Left lung (tissue), 4 donors: ENCODE measurements at regions not wholly inside any gene's neighbourhood (a gene's known extent, or its start where the extent isn't known, plus 50 kb on each side); places are given as distances from the start of the nearest gene placed in this dataset.

ENCODE experiments used
- ATAC-seq: fragments of 200-7000 bp; cut with Tn5 transposase; one replicate; pipeline ENCODE4 v1.9.1; 2020; ENCODE audit warnings: moderate library complexity
- DNase-seq, 4 donors: peaks; one replicate each; pipeline ENCODE4 v3.0.0-alpha.2; 2013 to 2020
- H3K27ac ChIP-seq, 2 donors: fragments of 200-600 bp; sonication (generic) in 1 of 2; one replicate each; pipeline versions ENCODE4 v1.5.0 to v1.8.0; 2020 to 2021
- H3K27me3 ChIP-seq, 2 donors: fragments of 200-600 bp; sonication (generic) in 1 of 2; one replicate each; pipeline versions ENCODE4 v1.5.0 to v1.8.0; 2020 to 2021
- H3K36me3 ChIP-seq, 2 donors: fragments of 200-600 bp; sonication (generic) in 1 of 2; one replicate each; pipeline versions ENCODE4 v1.5.0 to v1.8.0; 2020 to 2021
- H3K4me1 ChIP-seq, 2 donors: fragments of 200-600 bp; one replicate each; pipeline ENCODE4 v1.8.0; 2021
- H3K4me3 ChIP-seq, 2 donors: fragments of 200-600 bp; sonication (generic) in 1 of 2; one replicate each; pipeline versions ENCODE4 v1.5.0 to v1.8.0; 2020 to 2021; ENCODE audit warnings: mild to moderate bottlenecking in 1 of 2
- H3K9me3 ChIP-seq, 2 donors: fragments of 200-600 bp; sonication (generic) in 1 of 2; one replicate each; pipeline versions ENCODE4 v1.5.0 to v1.8.0; 2020 to 2021
- CTCF ChIP-seq, 2 donors: fragments of 200-600 bp; sonication (generic) in 1 of 2; IDR thresholded peaks; one replicate each; pipeline versions ENCODE4 v1.5.0 to v1.8.0; 2021; ENCODE audit warnings: antibody characterized with exemption in 2 of 2
- intact Hi-C, 2 donors: fragments of 100-400 bp; cut with DNase I; formaldehyde crosslinking; loops; one replicate each; pipeline versions ENCODE4 v1.11.2 to v1.14.2; 2022
- donor health status: DM: no; HTN: yes; CAD: no.
- donor health status: DM: no; HTN: no; CAD: no.

- no peaks in the 10 kb centered on the region for H3K36me3 ChIP-seq
- H3K27ac ChIP-seq, result no peak overlapping the region
- ATAC-seq, result no peak
- H3K4me1 ChIP-seq, result no peaks in the 10 kb centered on the region
- no peaks in the 10 kb centered on the region for H3K27me3 ChIP-seq
- DNase-seq, result no peak
- no peak for TF ChIP-seq CTCF (IDR thresholded peaks at IDR 0.05)
- no peak overlapping the region for H3K4me3 ChIP-seq
- intact Hi-C loops, result no loop called here
- H3K9me3 ChIP-seq, result peaks cover 0 to 17% of the 10 kb centered on the region in 2 donors
Measured at GRCh38 chr2:573805-574392, 103.3 kb downstream of the TMEM18 start.

- intact Hi-C loops, result no loop called here
- Histone ChIP-seq H3K36me3 (no peaks in the 10 kb centered on the region), H3K27me3 (no peaks in the 10 kb centered on the region), H3K4me1 (no peaks in the 10 kb centered on the region), H3K4me3 (no peak overlapping the region), H3K9me3 (peaks cover 0 to 17% of the 10 kb centered on the region in 2 donors), H3K27ac (no peak overlapping the region)
- no peak for TF ChIP-seq CTCF (IDR thresholded peaks at IDR 0.05)
- peak in 1 of 4 donors; percentile 26 for DNase-seq
- ATAC-seq, result no peak
Measured at GRCh38 chr2:573025-573424, 104.2 kb downstream of the TMEM18 start.

- no peak for ATAC-seq
- no peak overlapping the region for H3K4me3 ChIP-seq
- DNase-seq, result no peak
- H3K27ac ChIP-seq, result no peak overlapping the region
- no peaks in the 10 kb centered on the region for H3K4me1 ChIP-seq
- intact Hi-C loops, result no loop called here
- no peak for TF ChIP-seq CTCF (IDR thresholded peaks at IDR 0.05)
- peaks cover 0 to 11% of the 10 kb centered on the region in 2 donors for H3K9me3 ChIP-seq
- no peaks in the 10 kb centered on the region for H3K36me3 ChIP-seq
- H3K27me3 ChIP-seq, result no peaks in the 10 kb centered on the region
Measured at GRCh38 chr2:569681-570080, 107.5 kb downstream of the TMEM18 start.

GRCh38 chr2:568639-569235, 108.5 kb downstream of the TMEM18 start:
- Histone ChIP-seq H3K9me3 (peaks cover 0 to 11% of the 10 kb centered on the region in 2 donors), H3K27ac (no peak overlapping the region), H3K27me3 (no peaks in the 10 kb centered on the region), H3K4me1 (no peaks in the 10 kb centered on the region), H3K4me3 (no peak overlapping the region), H3K36me3 (no peaks in the 10 kb centered on the region)
- intact Hi-C loops, result no loop called here
- TF ChIP-seq CTCF (IDR thresholded peaks at IDR 0.05), result no peak
- DNase-seq, result no peak
- no peak for ATAC-seq

GRCh38 chr2:567865-568638, 109.2 kb downstream of the TMEM18 start:
- Histone ChIP-seq H3K4me3 (no peak overlapping the region), H3K9me3 (peaks cover 0 to 11% of the 10 kb centered on the region in 2 donors), H3K27ac (no peak overlapping the region), H3K36me3 (no peaks in the 10 kb centered on the region), H3K4me1 (no peaks in the 10 kb centered on the region), H3K27me3 (peaks cover 0 to 3% of the 10 kb centered on the region in 2 donors)
- TF ChIP-seq CTCF (IDR thresholded peaks at IDR 0.05), result no peak
- ATAC-seq (peak; percentile 53), DNase-seq (no peak)
- intact Hi-C loops, result no loop called here
